DND-41 (cell line): ENCODE measurements at regions not wholly inside any gene's neighbourhood (a gene's known extent, or its start where the extent isn't known, plus 50 kb on each side); places are given as distances from the start of the nearest gene placed in this dataset.

ENCODE experiments used
- EZH2 ChIP-seq: IDR thresholded peaks from 3 replicates; pipeline ENCODE4 v1.6.1; 2012; ENCODE audit warnings: borderline replicate concordance, low read depth, mild to moderate bottlenecking, moderate library complexity, low read length, inconsistent platforms; ENCODE audit not compliant: severe bottlenecking
- TF ChIP-seq, protein P1 (sequence below): IDR thresholded peaks from 2 replicates; pipeline ENCODE4 v1.5.1; 2012; ENCODE audit warnings: borderline replicate concordance, low read length, moderate library complexity, mild to moderate bottlenecking; ENCODE audit not compliant: poor library complexity, severe bottlenecking; ENCODE audit errors: extremely low read depth

DNA sequence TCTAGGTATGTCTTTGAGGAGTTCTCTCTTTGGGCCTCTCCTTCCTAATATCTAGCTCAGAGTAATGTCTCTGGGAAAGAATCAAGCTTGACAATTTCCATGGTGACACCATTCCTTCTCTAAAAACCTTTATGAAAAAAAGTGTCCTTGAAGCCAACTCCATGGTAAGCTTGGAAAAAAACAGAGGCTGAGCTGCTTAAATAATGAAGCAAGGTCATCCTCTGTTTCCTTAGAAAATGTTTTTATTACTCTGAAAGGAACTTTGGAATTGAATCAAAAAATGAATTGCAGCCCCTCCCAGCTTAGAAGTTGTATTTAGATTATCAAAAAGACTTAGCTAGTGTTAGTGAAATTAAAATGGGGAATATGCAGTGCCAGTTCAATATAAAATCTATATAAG lies 166.1 kb upstream of the KITLG start:
- TF ChIP-seq, protein P1, sequence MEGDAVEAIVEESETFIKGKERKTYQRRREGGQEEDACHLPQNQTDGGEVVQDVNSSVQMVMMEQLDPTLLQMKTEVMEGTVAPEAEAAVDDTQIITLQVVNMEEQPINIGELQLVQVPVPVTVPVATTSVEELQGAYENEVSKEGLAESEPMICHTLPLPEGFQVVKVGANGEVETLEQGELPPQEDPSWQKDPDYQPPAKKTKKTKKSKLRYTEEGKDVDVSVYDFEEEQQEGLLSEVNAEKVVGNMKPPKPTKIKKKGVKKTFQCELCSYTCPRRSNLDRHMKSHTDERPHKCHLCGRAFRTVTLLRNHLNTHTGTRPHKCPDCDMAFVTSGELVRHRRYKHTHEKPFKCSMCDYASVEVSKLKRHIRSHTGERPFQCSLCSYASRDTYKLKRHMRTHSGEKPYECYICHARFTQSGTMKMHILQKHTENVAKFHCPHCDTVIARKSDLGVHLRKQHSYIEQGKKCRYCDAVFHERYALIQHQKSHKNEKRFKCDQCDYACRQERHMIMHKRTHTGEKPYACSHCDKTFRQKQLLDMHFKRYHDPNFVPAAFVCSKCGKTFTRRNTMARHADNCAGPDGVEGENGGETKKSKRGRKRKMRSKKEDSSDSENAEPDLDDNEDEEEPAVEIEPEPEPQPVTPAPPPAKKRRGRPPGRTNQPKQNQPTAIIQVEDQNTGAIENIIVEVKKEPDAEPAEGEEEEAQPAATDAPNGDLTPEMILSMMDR = no peak
- TF ChIP-seq EZH2 = no peak
